ENCODE measurements at regions not wholly inside any gene's neighbourhood (a gene's known extent, or its start where the extent isn't known, plus 50 kb on each side); places are given as distances from the start of the nearest gene placed in this dataset.

GRCh38 chr4:71872221-71872620 is 88.3 kb upstream of the GC start (continued):
- no peak for TF ChIP-seq REST (IDR thresholded peaks at IDR 0.05; ENCODE audit: low read depth)
- TF ChIP-seq EZH2 (IDR thresholded peaks at IDR 0.05) = no peak
- TF ChIP-seq ATF3 (IDR thresholded peaks at IDR 0.05) = no peak
- TF ChIP-seq SIN3A (IDR thresholded peaks at IDR 0.05; ENCODE audit: low read depth) = no peak
- TF ChIP-seq RAD21 (IDR thresholded peaks at IDR 0.05; ENCODE audit: low read depth) = no peak

GRCh38 chr4:71872767-71873415 is 89.0 kb upstream of the GC start:
- no peak overlapping the region for H3K9ac ChIP-seq (ENCODE audit: low read length)
- no peak for ATAC-seq
- no peaks in the 10 kb centered on the region for H3K36me3 ChIP-seq (ENCODE audit: control insufficient read depth in 1 of 2, insufficient read depth in 2 of 2, low read length in 2 of 2)
- no peaks in the 10 kb centered on the region for H4K20me1 ChIP-seq (ENCODE audit: insufficient read depth)
- no peaks in the 10 kb centered on the region for H3K79me2 ChIP-seq (ENCODE audit: insufficient read depth, low read length)
- CTCF ChIA-PET = no interaction called here
- POLR2A ChIA-PET = no interaction called here
- H3K4me2 ChIP-seq (ENCODE audit: low read length) = no peak overlapping the region
- RAD21 ChIA-PET (ENCODE audit: low non-redundant PET in 1 of 2, low total read pairs in 2 of 2, uncharacterized antibody in 2 of 2, unreplicated experiment in 2 of 2) = no interaction called here
- H3K9me3 ChIP-seq (ENCODE audit: control insufficient read depth in 1 of 2, insufficient read depth in 1 of 2, low read depth in 1 of 2, low read length in 2 of 2) = peaks cover 3 to 11% of the 10 kb centered on the region in 2 experiments; a peak in 2 of 4 replicates
- intact Hi-C loops (cut with micrococcal nuclease) = no loop called here
- H3K27ac ChIP-seq (ENCODE audit: low read depth, low read length) = no peak overlapping the region
- H2AFZ ChIP-seq (ENCODE audit: low read depth, low read length, poor library complexity, severe bottlenecking) = no peak overlapping the region
- no peaks in the 10 kb centered on the region for H3K27me3 ChIP-seq (ENCODE audit: insufficient read depth, low read length)
- H3K9me2 ChIP-seq (ENCODE audit: insufficient read depth) = no peaks in the 10 kb centered on the region
- no peaks in the 10 kb centered on the region for H3K4me1 ChIP-seq (ENCODE audit: control insufficient read depth in 1 of 2, insufficient read depth in 2 of 2, low read length in 2 of 2)
- BruUV-seq (replicated peaks) = no TSS peak
- no peak overlapping the region for H3K4me3 ChIP-seq (replicated peaks in 1 of 2; ENCODE audit: low read depth in 1 of 2, low read length in 2 of 2)
- DNase-seq (ENCODE audit: low read depth, low spot score) = no peak
- TF ChIP-seq CBX3 (IDR thresholded peaks at IDR 0.05; ENCODE audit: low read depth) (no peak), FOSL1 (IDR thresholded peaks at IDR 0.05; ENCODE audit: low read depth) (no peak), TCF7L2 (IDR thresholded peaks at IDR 0.05; ENCODE audit: borderline replicate concordance, extremely low read depth, insufficient read depth, insufficient read length) (no peak), YY1 (IDR thresholded peaks at IDR 0.05; ENCODE audit: extremely low read depth, insufficient replicate concordance, low read depth, low read length) (no peak), CTCF (IDR thresholded peaks at IDR 0.05 in 2 of 3, conservative IDR thresholded peaks at IDR 0.05 in 1 of 3; ENCODE audit: borderline replicate concordance in 1 of 3, insufficient read depth in 1 of 3, low read depth in 2 of 3, low read length in 2 of 3) (no peak), POLR2A (IDR thresholded peaks at IDR 0.05; ENCODE audit: borderline replicate concordance, extremely low read depth, insufficient read depth, insufficient read length) (no peak), SIN3A (IDR thresholded peaks at IDR 0.05; ENCODE audit: low read depth) (no peak), ZNF274 (IDR thresholded peaks at IDR 0.05; ENCODE audit: low read depth, low read length) (no peak), EZH2phosphoT487 (IDR thresholded peaks at IDR 0.05; ENCODE audit: borderline replicate concordance) (no peak), CEBPB (IDR thresholded peaks at IDR 0.05; ENCODE audit: low read depth) (no peak), ATF3 (IDR thresholded peaks at IDR 0.05) (no peak), ZBTB33 (IDR thresholded peaks at IDR 0.05; ENCODE audit: extremely low read depth, insufficient replicate concordance, low read length) (no peak), SP1 (IDR thresholded peaks at IDR 0.05; ENCODE audit: low read depth) (no peak), JUND (IDR thresholded peaks at IDR 0.05) (no peak)

Measured in HCT116 (cell line).